ENCODE measurements at regions not wholly inside any gene's neighbourhood (a gene's known extent, or its start where the extent isn't known, plus 50 kb on each side); places are given as distances from the start of the nearest gene placed in this dataset.

DNA sequence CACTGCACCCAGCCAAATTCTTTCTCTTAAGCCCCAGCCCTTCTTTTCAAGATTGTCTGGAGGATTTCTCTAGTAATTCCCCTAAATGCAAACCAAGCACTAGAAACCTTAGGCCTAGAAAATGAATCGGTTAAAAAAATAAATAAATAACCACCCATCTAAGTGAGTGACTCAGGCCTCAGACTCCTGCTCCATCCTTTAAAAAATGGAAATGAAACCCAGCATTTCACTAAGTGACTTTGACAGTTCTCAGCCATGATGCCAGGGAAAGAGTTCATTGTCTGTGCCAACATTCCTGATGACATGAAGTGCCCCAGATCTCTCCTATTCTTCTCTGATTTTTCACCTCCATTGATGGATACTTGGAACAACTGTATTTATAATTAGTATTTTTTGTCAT, 415.2 kb upstream of the DAB1 start:
- CTCF ChIA-PET = no interaction called here
- Histone ChIP-seq H3K36me3 (ENCODE audit: low read depth, low read length) (no peaks in the 10 kb centered on the region), H3K9me2 (replicated peaks; ENCODE audit: low read length) (no peaks in the 10 kb centered on the region), H2AFZ (ENCODE audit: low read length) (no peak overlapping the region), H3K4me2 (ENCODE audit: low read length) (no peak overlapping the region), H3K9ac (ENCODE audit: low read length) (no peak overlapping the region), H3F3A (ENCODE audit: low read length, unreplicated experiment) (no peaks in the 10 kb centered on the region), H3K4me3 (ENCODE audit: low read length) (no peak overlapping the region), H4K20me1 (ENCODE audit: low read length) (no peaks in the 10 kb centered on the region), H3K27me3 (ENCODE audit: low read length) (no peaks in the 10 kb centered on the region), H3K4me1 (ENCODE audit: insufficient read depth, low read length) (no peaks in the 10 kb centered on the region), H3K27ac (ENCODE audit: low read length) (no peak overlapping the region), H3K79me2 (ENCODE audit: low read length) (no peaks in the 10 kb centered on the region), H3K9me3 (ENCODE audit: low read length) (peaks cover 9% of the 10 kb centered on the region; the same call in 1 of the 2 replicates)
- no peak for ATAC-seq
- DNase-seq = no peak
- TF ChIP-seq, protein P1, sequence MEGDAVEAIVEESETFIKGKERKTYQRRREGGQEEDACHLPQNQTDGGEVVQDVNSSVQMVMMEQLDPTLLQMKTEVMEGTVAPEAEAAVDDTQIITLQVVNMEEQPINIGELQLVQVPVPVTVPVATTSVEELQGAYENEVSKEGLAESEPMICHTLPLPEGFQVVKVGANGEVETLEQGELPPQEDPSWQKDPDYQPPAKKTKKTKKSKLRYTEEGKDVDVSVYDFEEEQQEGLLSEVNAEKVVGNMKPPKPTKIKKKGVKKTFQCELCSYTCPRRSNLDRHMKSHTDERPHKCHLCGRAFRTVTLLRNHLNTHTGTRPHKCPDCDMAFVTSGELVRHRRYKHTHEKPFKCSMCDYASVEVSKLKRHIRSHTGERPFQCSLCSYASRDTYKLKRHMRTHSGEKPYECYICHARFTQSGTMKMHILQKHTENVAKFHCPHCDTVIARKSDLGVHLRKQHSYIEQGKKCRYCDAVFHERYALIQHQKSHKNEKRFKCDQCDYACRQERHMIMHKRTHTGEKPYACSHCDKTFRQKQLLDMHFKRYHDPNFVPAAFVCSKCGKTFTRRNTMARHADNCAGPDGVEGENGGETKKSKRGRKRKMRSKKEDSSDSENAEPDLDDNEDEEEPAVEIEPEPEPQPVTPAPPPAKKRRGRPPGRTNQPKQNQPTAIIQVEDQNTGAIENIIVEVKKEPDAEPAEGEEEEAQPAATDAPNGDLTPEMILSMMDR (conservative IDR thresholded peaks at IDR 0.05; ENCODE audit: low read depth, low read length) = no peak
- TF ChIP-seq EZH2 (IDR thresholded peaks at IDR 0.05; ENCODE audit: low read length, unreplicated experiment) = no peak
- TF ChIP-seq EZH2phosphoT487 (IDR thresholded peaks at IDR 0.05; ENCODE audit: borderline replicate concordance, low read length) = no peak
- intact Hi-C loops (cut with micrococcal nuclease) = no loop called here
- BruUV-seq (replicated peaks) = no TSS peak
- POLR2A ChIA-PET (ENCODE audit: unreplicated experiment) = no interaction called here

DNA sequence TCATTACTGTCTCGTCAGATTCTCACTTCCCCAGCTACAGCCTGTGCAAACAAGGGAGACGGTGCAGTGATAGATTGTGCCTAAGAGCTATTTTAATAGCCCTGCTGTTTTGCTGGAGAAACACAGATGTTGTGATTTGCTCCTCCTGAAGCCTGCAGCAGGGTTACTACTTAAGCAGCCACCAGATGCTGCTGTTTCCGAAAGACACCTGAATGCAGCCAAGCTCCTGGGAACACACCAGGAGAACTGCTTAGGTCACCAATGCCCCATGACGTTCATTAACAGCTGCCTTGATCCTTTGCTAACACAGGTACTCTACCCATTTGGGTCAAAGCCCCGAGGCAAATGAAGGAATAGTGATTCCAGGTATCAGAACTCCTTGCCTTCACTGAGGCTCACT, 411.8 kb upstream of the DAB1 start:
- no peaks in the 10 kb centered on the region for H3K4me1 ChIP-seq (ENCODE audit: insufficient read depth, low read length)
- no peaks in the 10 kb centered on the region for H4K20me1 ChIP-seq (ENCODE audit: low read length)
- ATAC-seq (no peak), DNase-seq (no peak)
- H3K9ac ChIP-seq (ENCODE audit: low read length) = no peak overlapping the region
- no peaks in the 10 kb centered on the region for H3K27me3 ChIP-seq (ENCODE audit: low read length)
- H2AFZ ChIP-seq (ENCODE audit: low read length) = no peak overlapping the region
- no TSS peak for BruUV-seq (replicated peaks)
- TF ChIP-seq EZH2phosphoT487 (IDR thresholded peaks at IDR 0.05; ENCODE audit: borderline replicate concordance, low read length) (no peak), EZH2 (IDR thresholded peaks at IDR 0.05; ENCODE audit: low read length, unreplicated experiment) (no peak)
- TF ChIP-seq, protein P1 (conservative IDR thresholded peaks at IDR 0.05; ENCODE audit: low read depth, low read length) = no peak
- H3K4me3 ChIP-seq (ENCODE audit: low read length) = no peak overlapping the region
- H3K4me2 ChIP-seq (ENCODE audit: low read length) = no peak overlapping the region
- POLR2A ChIA-PET (ENCODE audit: unreplicated experiment) = no interaction called here
- H3K9me2 ChIP-seq (replicated peaks; ENCODE audit: low read length) = no peaks in the 10 kb centered on the region
- no peaks in the 10 kb centered on the region for H3F3A ChIP-seq (ENCODE audit: low read length, unreplicated experiment)
- no peaks in the 10 kb centered on the region for H3K36me3 ChIP-seq (ENCODE audit: low read depth, low read length)
- CTCF ChIA-PET = no interaction called here
- no peaks in the 10 kb centered on the region for H3K79me2 ChIP-seq (ENCODE audit: low read length)
- H3K27ac ChIP-seq (ENCODE audit: low read length) = no peak overlapping the region
- intact Hi-C loops (cut with micrococcal nuclease) = no loop called here
- H3K9me3 ChIP-seq (ENCODE audit: low read length) = peaks cover 3% of the 10 kb centered on the region; the same call in 1 of the 2 replicates

DNA sequence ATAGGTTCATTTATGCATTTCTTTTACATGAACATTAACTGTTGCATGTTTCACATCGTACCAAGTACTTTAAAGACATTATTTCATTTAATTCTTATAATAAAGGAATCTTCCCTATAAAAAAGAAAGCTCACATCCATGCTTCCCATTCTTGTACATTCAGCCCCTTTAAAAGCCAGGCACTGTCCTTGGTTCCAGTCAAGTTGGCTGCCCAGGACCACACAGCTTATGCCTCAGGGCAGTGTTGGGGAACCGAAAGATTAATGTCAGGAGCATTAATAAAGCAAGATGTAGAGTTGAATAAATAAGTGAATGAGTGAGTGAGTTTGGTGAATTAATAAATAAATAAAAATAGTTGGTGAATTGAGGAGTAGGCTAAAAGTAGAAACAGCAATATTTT, 409.4 kb upstream of the DAB1 start:
- POLR2A ChIA-PET (ENCODE audit: unreplicated experiment) = no interaction called here
- BruUV-seq (replicated peaks) = no TSS peak
- Histone ChIP-seq H3F3A (ENCODE audit: low read length, unreplicated experiment) (no peaks in the 10 kb centered on the region), H3K36me3 (ENCODE audit: low read depth, low read length) (no peaks in the 10 kb centered on the region), H3K9me2 (replicated peaks; ENCODE audit: low read length) (no peaks in the 10 kb centered on the region), H3K9ac (ENCODE audit: low read length) (no peak overlapping the region), H3K79me2 (ENCODE audit: low read length) (no peaks in the 10 kb centered on the region), H3K4me3 (ENCODE audit: low read length) (no peak overlapping the region), H4K20me1 (ENCODE audit: low read length) (no peaks in the 10 kb centered on the region), H3K4me1 (ENCODE audit: insufficient read depth, low read length) (no peaks in the 10 kb centered on the region), H2AFZ (ENCODE audit: low read length) (no peak overlapping the region), H3K27ac (ENCODE audit: low read length) (no peak overlapping the region), H3K27me3 (ENCODE audit: low read length) (no peaks in the 10 kb centered on the region), H3K4me2 (ENCODE audit: low read length) (no peak overlapping the region), H3K9me3 (ENCODE audit: low read length) (no peaks in the 10 kb centered on the region)
- intact Hi-C loops (cut with micrococcal nuclease) = no loop called here
- CTCF ChIA-PET = no interaction called here
- TF ChIP-seq EZH2phosphoT487 (IDR thresholded peaks at IDR 0.05; ENCODE audit: borderline replicate concordance, low read length) (no peak), EZH2 (IDR thresholded peaks at IDR 0.05; ENCODE audit: low read length, unreplicated experiment) (no peak)
- TF ChIP-seq, protein P1 (conservative IDR thresholded peaks at IDR 0.05; ENCODE audit: low read depth, low read length) = no peak
- no peak for ATAC-seq
- DNase-seq = no peak

All from PC-3 (cell line).